ENCODE measurements at regions not wholly inside any gene's neighbourhood (a gene's known extent, or its start where the extent isn't known, plus 50 kb on each side); places are given as distances from the start of the nearest gene placed in this dataset.

- no peak for TF ChIP-seq CTCF (IDR thresholded peaks at IDR 0.05; ENCODE audit: low read depth, low read length)
Observed at GRCh38 chr2:76639171-76639680, 883.0 kb downstream of the LRRTM4 start.

GRCh38 chr2:76633276-76633921 lies 888.8 kb downstream of the LRRTM4 start:
- no peak for DNase-seq (ENCODE audit: extremely low read depth, low read depth)
- no peak for TF ChIP-seq CTCF (IDR thresholded peaks at IDR 0.05; ENCODE audit: low read depth, low read length)

More at GRCh38 chr2:76639171-76639680, 883.0 kb downstream of the LRRTM4 start:
- DNase-seq (ENCODE audit: extremely low read depth, low read depth): no peak

GRCh38 chr2:76625101-76625500 lies 897.1 kb downstream of the LRRTM4 start:
- TF ChIP-seq CTCF (IDR thresholded peaks at IDR 0.05; ENCODE audit: low read depth, low read length): no peak
- no peak for DNase-seq (ENCODE audit: extremely low read depth, low read depth)

- no peak for DNase-seq (ENCODE audit: extremely low read depth, low read depth)
- TF ChIP-seq CTCF (IDR thresholded peaks at IDR 0.05; ENCODE audit: low read depth, low read length): no peak
Observed at GRCh38 chr2:76613330-76613729, 902.6 kb upstream of the GCFC2 start.

- TF ChIP-seq CTCF (IDR thresholded peaks at IDR 0.05; ENCODE audit: low read depth, low read length): no peak
Observed at GRCh38 chr2:76612764-76613163, 902.0 kb upstream of the GCFC2 start.

GRCh38 chr2:76610451-76610850 lies 899.7 kb upstream of the GCFC2 start:
- TF ChIP-seq CTCF (IDR thresholded peaks at IDR 0.05; ENCODE audit: low read depth, low read length): no peak
- no peak for DNase-seq (ENCODE audit: extremely low read depth, low read depth)

More at GRCh38 chr2:76612764-76613163, 902.0 kb upstream of the GCFC2 start:
- no peak for DNase-seq (ENCODE audit: extremely low read depth, low read depth)

GRCh38 chr2:76599732-76600368 lies 889.1 kb upstream of the GCFC2 start:
- DNase-seq (ENCODE audit: extremely low read depth, low read depth): no peak
- TF ChIP-seq CTCF (IDR thresholded peaks at IDR 0.05; ENCODE audit: low read depth, low read length): peak; percentile 17
